ENCODE measurements at regions not wholly inside any gene's neighbourhood (a gene's known extent, or its start where the extent isn't known, plus 50 kb on each side); places are given as distances from the start of the nearest gene placed in this dataset.

DNA sequence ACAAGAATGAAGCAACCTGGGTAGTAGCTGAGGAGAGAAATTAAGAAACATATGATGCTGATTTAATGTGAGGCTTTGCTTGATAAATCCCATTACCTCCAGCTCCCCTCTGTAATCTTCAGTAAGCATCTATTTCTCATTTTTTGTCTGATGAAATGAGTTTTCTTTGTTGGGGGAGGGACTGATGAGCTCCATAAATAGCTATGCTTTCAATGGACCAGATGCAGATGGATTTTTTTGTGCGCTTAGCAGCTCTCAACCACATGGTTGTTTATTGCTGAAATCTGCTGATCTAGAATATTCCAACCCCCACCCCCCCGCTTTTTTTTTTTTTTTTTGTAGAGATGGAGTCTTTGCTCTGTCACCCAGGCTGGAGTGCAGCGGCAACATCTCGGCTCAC, 1082.0 kb downstream of the RAPGEF2 start:
- no peak for TF ChIP-seq CTCF (IDR thresholded peaks at IDR 0.05)
- TF ChIP-seq POLR2A (IDR thresholded peaks at IDR 0.05) = no peak

All from lower leg skin (tissue), 3 donors.